ENCODE measurements at regions not wholly inside any gene's neighbourhood (a gene's known extent, or its start where the extent isn't known, plus 50 kb on each side); places are given as distances from the start of the nearest gene placed in this dataset.

DNA sequence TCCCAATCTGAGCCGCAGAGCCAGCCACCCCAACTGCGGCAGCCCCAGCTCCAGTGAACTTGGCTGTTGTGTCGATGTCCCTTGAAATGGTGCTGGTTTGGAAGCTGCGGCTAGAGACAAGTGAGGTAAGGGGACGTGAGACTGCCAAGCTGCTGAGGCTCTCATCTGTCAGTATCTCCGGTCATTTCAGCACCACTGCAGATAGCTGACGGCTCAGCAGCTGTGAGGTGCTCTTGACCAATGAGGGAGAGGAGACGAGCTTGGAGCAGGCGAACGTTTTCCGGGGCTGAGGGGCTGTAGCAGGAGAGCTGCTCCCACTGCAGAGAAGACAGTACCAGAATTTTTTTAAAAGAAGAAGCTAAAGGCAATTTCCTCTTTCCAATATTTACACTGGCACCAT is 175.5 kb upstream of the CASK start:
- Mint-ChIP-seq H3K4me3 (no peak overlapping the region), H3K27me3 (peaks cover 0 to 10% of the 10 kb centered on the region in 2 donors), H3K27ac (no peak overlapping the region), H3K4me1 (peaks cover 4 to 7% of the 10 kb centered on the region in 2 donors), H3K36me3 (no peaks in the 10 kb centered on the region), H3K9me3 (no peaks in the 10 kb centered on the region)
- ATAC-seq (replicated peaks) (no peak), DNase-seq (no peak)

DNA sequence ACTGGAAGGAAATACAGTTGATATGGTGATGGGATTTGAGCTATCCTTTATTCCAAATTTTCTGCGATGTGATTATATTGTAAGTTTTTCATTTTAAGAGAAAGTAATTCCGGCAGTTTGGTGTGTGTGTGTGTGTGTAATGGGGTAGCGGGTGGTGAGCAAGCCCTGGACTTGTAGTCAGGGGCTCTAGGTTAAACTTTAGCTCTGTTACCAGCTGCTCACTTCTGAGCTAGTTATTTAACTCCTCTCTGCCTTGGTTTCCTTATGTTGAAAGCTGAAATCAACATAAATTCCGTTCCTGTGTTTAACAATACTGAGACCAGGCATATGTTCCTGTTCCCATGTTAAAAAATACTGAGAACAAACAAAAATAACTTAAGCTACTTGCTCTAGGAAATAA is 174.1 kb upstream of the CASK start:
- DNase-seq = no peak
- Mint-ChIP-seq H3K4me3 (no peak overlapping the region), H3K27me3 (peaks cover 0 to 4% of the 10 kb centered on the region in 2 donors), H3K4me1 (peaks cover 5 to 10% of the 10 kb centered on the region in 2 donors), H3K9me3 (no peaks in the 10 kb centered on the region), H3K27ac (no peak overlapping the region), H3K36me3 (no peaks in the 10 kb centered on the region)
- no peak for ATAC-seq (replicated peaks)

DNA sequence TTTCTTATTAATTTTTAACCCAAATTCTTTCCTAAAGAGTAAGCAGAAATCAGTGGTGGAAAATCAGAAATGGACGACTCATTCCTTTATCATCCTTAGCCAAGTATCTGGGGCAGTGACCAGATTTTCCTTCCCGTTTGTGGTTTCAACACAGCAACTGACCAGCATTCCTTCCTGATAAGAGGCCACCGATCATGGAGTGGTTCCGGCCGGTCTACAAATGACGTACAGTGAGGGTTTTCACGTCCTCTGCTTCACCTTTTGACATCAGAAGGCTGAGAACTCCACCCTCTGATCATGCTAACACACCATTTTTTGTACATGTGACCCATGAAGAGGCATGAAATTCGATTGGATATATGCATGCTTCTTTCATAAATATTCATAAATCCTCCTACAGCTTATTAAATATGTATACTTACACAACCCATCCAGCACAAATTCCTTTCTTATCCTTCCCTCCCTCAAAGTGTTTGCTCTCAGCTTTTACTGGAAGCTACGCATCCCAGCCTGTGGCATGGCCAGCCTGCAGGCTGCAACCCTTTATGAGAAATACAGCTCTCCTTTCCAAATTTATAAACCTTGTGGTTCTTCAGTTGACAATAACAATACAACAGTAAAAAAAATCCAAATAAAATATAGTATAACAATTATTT is 173.0 kb upstream of the CASK start:
- ATAC-seq (replicated peaks) = no peak
- no peaks in the 10 kb centered on the region for H3K36me3 Mint-ChIP-seq
- H3K9me3 Mint-ChIP-seq = no peaks in the 10 kb centered on the region
- H3K27me3 Mint-ChIP-seq = peaks cover 0 to 4% of the 10 kb centered on the region in 2 donors
- H3K4me3 Mint-ChIP-seq = no peak overlapping the region
- no peak for DNase-seq
- H3K27ac Mint-ChIP-seq = no peak overlapping the region
- H3K4me1 Mint-ChIP-seq = peaks cover 5 to 10% of the 10 kb centered on the region in 2 donors

DNA sequence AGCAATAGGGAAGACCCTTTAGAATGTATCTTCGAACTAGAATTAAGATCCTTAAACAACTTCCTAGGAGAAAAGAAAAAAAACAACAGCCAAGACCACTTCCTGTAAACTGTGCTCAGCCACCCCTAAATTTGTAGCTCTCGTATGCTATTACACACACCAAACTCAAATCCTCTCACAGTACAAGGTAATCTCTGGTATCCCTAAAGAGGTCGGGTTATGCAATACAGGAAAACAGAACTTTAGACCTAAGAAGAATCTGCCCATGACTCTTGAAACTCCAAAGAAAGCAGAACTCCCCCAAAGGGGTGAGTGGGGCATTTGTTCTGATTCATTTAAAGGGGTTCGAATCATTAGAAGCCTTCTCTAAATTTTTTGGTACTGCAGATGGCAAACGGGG is 170.9 kb upstream of the CASK start:
- no peak overlapping the region for H3K4me3 Mint-ChIP-seq
- DNase-seq (no peak), ATAC-seq (replicated peaks) (peak in 1 of 2 donors; percentile 33)
- H3K27ac Mint-ChIP-seq = no peak overlapping the region
- peaks cover 0 to 4% of the 10 kb centered on the region in 2 donors for H3K27me3 Mint-ChIP-seq
- H3K9me3 Mint-ChIP-seq = no peaks in the 10 kb centered on the region
- H3K36me3 Mint-ChIP-seq = no peaks in the 10 kb centered on the region
- H3K4me1 Mint-ChIP-seq = peaks cover 6 to 19% of the 10 kb centered on the region in 2 donors

DNA sequence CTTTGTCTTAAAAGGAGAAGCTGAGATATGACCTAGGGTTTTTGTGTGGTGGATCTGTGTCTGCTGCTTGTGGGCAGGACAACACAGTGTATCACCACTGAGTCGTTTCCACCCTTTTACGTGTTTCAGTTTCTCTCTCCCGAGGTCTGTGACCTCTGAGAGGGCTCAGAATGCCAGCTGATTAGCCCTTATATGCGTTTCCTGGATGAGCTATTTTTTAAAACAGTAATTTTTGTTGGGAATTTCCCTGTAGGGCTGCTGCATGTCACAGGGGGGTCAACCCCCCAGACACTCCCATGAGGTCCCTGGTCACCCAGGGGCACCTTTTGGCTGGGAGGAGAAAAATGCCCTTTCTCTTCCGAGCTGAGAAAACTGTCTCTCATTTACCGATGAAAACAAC is 170.4 kb upstream of the CASK start:
- no peak for DNase-seq
- no peak overlapping the region for H3K27ac Mint-ChIP-seq
- no peaks in the 10 kb centered on the region for H3K36me3 Mint-ChIP-seq
- H3K4me1 Mint-ChIP-seq = peaks cover 6 to 19% of the 10 kb centered on the region in 2 donors
- ATAC-seq (replicated peaks) = peak; percentile 69 to 85
- H3K4me3 Mint-ChIP-seq = no peak overlapping the region
- peaks cover 0 to 4% of the 10 kb centered on the region in 2 donors for H3K27me3 Mint-ChIP-seq
- no peaks in the 10 kb centered on the region for H3K9me3 Mint-ChIP-seq

DNA sequence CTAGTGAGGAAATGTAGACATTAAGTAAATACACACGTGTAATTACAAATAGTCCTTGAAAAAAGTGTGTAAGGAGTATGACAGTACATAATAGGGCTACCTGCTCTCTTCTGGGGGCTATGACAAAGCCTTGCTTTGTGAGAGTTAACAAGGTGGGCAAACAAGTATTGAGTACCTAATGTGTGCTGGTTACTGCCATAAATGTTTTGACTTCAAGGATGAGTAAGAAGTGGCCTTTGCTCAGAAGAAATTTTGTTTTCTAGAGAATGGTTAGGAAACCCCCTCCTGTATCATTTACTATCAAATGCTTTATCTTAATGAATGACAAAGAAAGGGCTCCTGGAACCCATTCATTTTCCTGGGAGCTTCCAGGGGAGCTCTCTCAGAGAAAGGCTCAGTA is 167.0 kb upstream of the CASK start:
- H3K4me3 Mint-ChIP-seq = no peak overlapping the region
- DNase-seq = no peak
- peak; percentile 66 to 67 for ATAC-seq (replicated peaks)
- H3K36me3 Mint-ChIP-seq = no peaks in the 10 kb centered on the region
- no peaks in the 10 kb centered on the region for H3K9me3 Mint-ChIP-seq
- H3K27ac Mint-ChIP-seq = no peak overlapping the region
- peaks cover 6 to 19% of the 10 kb centered on the region in 2 donors for H3K4me1 Mint-ChIP-seq
- H3K27me3 Mint-ChIP-seq = no peaks in the 10 kb centered on the region

DNA sequence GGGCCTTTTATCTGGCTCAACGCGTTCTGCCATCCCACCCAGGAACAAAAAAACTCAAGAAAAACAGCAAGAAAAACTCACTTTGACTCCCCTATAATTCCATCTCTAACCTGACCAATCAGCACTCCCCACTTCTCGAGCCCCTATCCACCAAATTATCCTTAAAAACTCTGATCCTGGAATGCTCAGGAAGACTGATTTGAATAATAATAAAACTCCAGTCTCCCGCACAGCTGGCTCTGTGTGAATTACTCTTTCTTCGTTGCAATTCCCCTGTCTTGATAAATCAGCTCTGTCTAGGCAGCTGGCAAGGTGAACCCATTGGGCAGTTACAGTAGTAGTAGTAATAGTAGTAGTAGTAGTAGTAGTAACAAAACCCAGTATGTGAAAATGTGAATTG is 165.7 kb upstream of the CASK start:
- Mint-ChIP-seq H3K4me1 (peaks cover 4 to 13% of the 10 kb centered on the region in 2 donors), H3K4me3 (no peak overlapping the region), H3K9me3 (no peaks in the 10 kb centered on the region), H3K27me3 (no peaks in the 10 kb centered on the region), H3K27ac (no peak overlapping the region), H3K36me3 (no peaks in the 10 kb centered on the region)
- no peak for ATAC-seq (replicated peaks)
- no peak for DNase-seq

DNA sequence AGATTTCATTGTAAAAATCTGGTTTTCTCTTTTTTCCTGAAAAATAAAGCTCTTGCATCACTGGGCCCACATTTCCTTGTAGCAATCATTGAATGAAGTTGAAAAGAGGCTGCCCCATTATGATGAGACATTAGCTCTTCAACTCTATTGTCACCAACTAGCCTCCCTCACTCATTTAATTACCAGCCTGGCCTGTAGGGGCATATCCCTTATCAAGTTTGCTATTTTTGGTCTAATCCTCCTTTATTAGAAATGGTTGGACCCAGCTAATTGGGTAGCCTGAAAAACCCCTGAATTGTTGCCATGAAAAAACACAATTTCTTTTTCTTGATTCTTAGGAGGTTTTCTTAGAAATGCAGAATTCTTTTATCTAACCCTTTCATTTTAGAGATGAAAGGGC is 164.6 kb upstream of the CASK start:
- H3K36me3 Mint-ChIP-seq = no peaks in the 10 kb centered on the region
- DNase-seq (no peak), ATAC-seq (replicated peaks) (no peak)
- peaks cover 0 to 2% of the 10 kb centered on the region in 2 donors for H3K27me3 Mint-ChIP-seq
- H3K4me3 Mint-ChIP-seq = no peak overlapping the region
- H3K9me3 Mint-ChIP-seq = no peaks in the 10 kb centered on the region
- H3K27ac Mint-ChIP-seq = no peak overlapping the region
- H3K4me1 Mint-ChIP-seq = peaks cover 2 to 9% of the 10 kb centered on the region in 2 donors

DNA sequence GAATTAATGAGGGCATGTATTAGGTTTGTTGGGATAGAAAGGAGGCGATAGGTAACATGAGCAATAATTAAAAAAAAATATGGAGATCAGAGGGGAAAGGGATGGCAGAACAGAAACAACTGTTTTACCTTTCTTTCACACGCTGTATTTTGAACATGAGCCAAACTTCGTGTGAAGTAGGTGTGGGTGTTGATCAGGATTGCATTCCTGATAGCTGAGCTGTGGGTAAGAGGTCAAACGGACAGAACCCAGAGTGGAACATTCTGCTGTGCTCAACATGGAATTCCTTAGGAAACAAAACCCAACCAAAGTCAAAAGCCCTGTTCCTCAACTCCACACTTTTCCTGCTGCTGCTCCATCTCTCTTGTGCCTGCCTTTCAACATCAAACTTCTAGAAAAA is 162.5 kb upstream of the CASK start:
- Mint-ChIP-seq H3K27ac (no peak overlapping the region), H3K27me3 (peaks cover 0 to 5% of the 10 kb centered on the region in 2 donors), H3K4me3 (no peak overlapping the region), H3K36me3 (no peaks in the 10 kb centered on the region), H3K9me3 (no peaks in the 10 kb centered on the region), H3K4me1 (peaks cover 2 to 9% of the 10 kb centered on the region in 2 donors)
- DNase-seq (no peak), ATAC-seq (replicated peaks) (no peak)

DNA sequence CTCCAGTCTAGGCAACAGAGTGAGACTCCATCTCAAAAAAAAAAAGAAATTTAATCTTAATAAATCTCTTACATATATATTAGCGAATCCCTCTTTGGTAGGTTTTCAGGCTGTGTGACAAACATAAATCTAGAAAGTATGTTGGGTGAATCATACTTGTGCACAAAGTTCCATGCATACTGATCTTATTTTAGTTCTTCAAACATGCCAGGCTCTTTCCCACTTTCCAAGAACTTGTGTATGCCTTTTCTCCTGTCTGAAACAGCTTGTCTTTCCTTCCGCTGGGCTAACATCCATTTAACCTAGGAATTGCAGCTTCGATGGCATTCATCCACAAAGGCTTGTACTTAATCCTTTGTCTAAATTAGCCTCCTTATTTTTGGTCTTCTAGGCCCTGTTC is 156.6 kb upstream of the CASK start:
- H3K27me3 Mint-ChIP-seq = peaks cover 0 to 11% of the 10 kb centered on the region in 2 donors
- H3K27ac Mint-ChIP-seq = no peak overlapping the region
- H3K4me3 Mint-ChIP-seq = no peak overlapping the region
- H3K9me3 Mint-ChIP-seq = no peaks in the 10 kb centered on the region
- H3K36me3 Mint-ChIP-seq = no peaks in the 10 kb centered on the region
- DNase-seq = no peak
- no peaks in the 10 kb centered on the region for H3K4me1 Mint-ChIP-seq
- no peak for ATAC-seq (replicated peaks)

DNA sequence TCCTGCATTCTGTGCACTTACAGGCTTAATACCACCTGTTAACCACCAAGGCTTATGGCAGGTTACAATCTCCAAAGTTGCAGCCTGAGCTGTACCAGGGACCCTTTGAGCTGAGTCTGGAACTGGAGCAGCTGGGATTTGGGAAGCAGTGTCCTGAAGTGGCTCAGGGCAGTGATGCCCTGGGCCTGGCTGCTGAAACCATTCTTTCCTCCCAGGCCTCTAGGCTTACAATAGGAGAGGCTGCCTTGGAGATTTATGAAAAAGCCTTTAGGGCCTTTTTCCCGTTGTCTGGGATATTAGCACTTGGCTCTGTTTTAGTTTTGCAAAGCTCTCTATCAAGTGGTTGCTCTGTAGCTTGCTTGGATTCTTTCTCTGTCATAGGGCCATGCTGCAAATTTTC is 154.3 kb upstream of the CASK start:
- Mint-ChIP-seq H3K4me1 (no peaks in the 10 kb centered on the region), H3K9me3 (no peaks in the 10 kb centered on the region), H3K27ac (no peak overlapping the region), H3K27me3 (peaks cover 0 to 12% of the 10 kb centered on the region in 2 donors), H3K4me3 (no peak overlapping the region), H3K36me3 (no peaks in the 10 kb centered on the region)
- ATAC-seq (replicated peaks) (no peak), DNase-seq (no peak)

DNA sequence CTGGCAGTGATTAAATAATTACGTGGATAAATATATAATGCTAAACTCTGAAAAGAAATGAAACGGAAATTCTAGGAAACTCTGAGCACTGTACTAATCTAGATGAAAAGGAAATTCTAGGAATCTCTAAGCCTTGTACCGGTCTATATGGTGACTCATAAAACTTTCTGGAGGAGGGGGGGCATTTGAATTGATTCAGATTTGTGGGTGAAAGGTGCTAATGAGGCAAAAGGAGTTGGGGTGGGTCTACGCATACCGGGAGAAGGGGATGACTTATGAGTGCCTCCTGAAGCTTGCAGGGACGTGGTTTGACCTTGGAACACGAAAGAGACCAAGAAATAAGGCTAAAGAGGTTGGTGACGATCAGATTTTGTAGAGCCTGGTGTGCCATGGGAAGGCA is 151.7 kb upstream of the CASK start:
- no peak for DNase-seq
- H3K9me3 Mint-ChIP-seq = no peaks in the 10 kb centered on the region
- no peak for ATAC-seq (replicated peaks)
- no peak overlapping the region for H3K27ac Mint-ChIP-seq
- H3K27me3 Mint-ChIP-seq = peaks cover 0 to 11% of the 10 kb centered on the region in 2 donors
- no peaks in the 10 kb centered on the region for H3K4me1 Mint-ChIP-seq
- H3K36me3 Mint-ChIP-seq = no peaks in the 10 kb centered on the region
- H3K4me3 Mint-ChIP-seq = no peak overlapping the region

DNA sequence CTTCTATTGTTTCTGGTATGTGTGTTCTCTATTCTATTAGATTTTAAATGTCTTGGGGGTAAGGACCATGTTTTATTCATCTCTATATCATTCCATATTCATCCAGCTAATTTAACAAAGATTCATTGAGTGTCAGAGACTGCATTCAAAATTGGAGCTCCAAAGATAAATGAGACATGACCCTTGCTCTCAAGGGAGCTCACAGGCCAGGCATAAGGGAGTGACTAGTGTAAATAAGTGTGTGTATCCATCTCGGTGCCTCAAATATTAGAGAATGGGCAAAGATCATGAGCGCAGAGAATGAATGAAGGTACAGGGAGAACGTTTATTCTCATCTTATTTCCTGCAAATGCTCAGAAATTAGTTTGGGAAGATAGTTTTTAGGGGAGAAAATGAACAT is 150.1 kb upstream of the CASK start:
- Mint-ChIP-seq H3K27me3 (peaks cover 3 to 14% of the 10 kb centered on the region in 2 donors), H3K27ac (no peak overlapping the region), H3K36me3 (no peaks in the 10 kb centered on the region), H3K4me1 (no peaks in the 10 kb centered on the region), H3K9me3 (no peaks in the 10 kb centered on the region), H3K4me3 (no peak overlapping the region)
- DNase-seq = no peak
- ATAC-seq (replicated peaks) = no peak

DNA sequence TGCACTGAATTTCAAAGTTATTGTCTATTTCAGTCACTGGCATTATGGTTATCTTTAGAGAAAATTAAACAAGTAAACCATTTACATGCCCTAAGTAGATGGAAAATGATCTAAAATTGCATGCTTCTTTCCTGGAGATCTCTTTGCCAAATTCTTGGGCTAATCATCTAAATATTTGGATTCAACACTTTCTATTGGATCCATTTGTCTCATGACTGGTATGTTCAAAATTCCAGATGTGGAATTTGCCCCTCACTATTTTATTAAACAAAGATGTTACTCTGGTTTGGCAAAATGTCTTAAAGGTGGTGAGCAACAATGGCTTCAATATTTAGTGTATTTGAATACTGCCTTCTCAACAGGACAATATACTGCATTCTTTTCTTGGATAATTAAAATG is 147.5 kb upstream of the CASK start:
- H3K27me3 Mint-ChIP-seq = peaks cover 9 to 24% of the 10 kb centered on the region in 2 donors
- H3K9me3 Mint-ChIP-seq = no peaks in the 10 kb centered on the region
- no peak overlapping the region for H3K27ac Mint-ChIP-seq
- ATAC-seq (replicated peaks) (no peak), DNase-seq (no peak)
- no peaks in the 10 kb centered on the region for H3K4me1 Mint-ChIP-seq
- no peaks in the 10 kb centered on the region for H3K36me3 Mint-ChIP-seq
- no peak overlapping the region for H3K4me3 Mint-ChIP-seq

DNA sequence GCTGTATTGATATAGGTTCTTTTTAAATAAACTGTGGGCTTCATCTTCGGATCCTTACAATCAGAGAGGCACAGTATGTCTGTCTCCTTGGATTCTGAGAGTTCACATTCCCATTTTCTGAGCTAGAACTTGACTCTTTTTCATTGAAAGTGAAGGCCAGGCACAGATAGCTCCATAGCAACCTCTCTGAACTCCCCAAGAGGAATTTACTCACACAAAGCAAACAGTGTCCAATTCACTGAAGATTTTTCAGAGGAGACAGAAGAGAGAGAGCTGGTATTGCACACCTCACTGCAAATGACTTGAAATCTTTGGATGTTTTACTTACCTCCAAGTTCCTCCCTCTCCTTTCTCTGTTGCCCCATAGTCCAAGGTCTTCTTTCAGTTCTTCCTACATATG is 130.9 kb upstream of the CASK start:
- Mint-ChIP-seq H3K4me1 (peaks cover 2 to 13% of the 10 kb centered on the region in 2 donors), H3K4me3 (no peak overlapping the region), H3K9me3 (no peaks in the 10 kb centered on the region), H3K36me3 (no peaks in the 10 kb centered on the region), H3K27ac (no peak overlapping the region), H3K27me3 (peaks cover 0 to 10% of the 10 kb centered on the region in 2 donors)
- ATAC-seq (replicated peaks) = no peak
- DNase-seq = no peak

DNA sequence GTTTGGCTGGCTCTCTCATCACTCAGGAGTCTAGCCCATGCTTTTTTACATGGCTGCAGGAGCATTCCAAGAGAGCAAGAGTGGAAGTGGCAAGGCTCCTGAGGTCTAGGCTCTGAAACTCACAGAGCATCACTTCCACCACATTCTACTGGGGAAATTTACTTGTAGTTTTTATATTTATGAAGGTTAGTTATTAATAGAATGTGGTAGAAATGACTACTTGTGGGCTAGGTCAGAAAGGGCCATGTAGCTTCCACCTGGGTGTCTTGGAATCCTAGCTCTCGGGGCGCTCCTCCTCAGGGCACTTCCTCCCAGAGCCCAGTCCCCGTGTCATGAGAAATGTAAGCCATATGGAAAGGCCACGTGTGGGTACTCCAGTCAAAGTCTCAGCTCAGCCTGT is 127.0 kb upstream of the CASK start:
- Mint-ChIP-seq H3K27ac (no peak overlapping the region), H3K9me3 (no peaks in the 10 kb centered on the region), H3K4me3 (no peak overlapping the region), H3K36me3 (no peaks in the 10 kb centered on the region), H3K4me1 (peaks cover 2 to 13% of the 10 kb centered on the region in 2 donors), H3K27me3 (peaks cover 0 to 10% of the 10 kb centered on the region in 2 donors)
- no peak for DNase-seq
- ATAC-seq (replicated peaks) = peak in 1 of 2 donors; percentile 41
